Left kidney (tissue), 1 donor: ENCODE measurements at regions not wholly inside any gene's neighbourhood (a gene's known extent, or its start where the extent isn't known, plus 50 kb on each side); places are given as distances from the start of the nearest gene placed in this dataset.
"Not testable (repeated sequence)": the region's sequence is repeated elsewhere in the genome, so short reads cannot be mapped to it uniquely, and the experiment has no call there.

Source experiments
- DNase-seq: peaks from one replicate; pipeline ENCODE4 v3.0.0-alpha.2; 2013

DNA sequence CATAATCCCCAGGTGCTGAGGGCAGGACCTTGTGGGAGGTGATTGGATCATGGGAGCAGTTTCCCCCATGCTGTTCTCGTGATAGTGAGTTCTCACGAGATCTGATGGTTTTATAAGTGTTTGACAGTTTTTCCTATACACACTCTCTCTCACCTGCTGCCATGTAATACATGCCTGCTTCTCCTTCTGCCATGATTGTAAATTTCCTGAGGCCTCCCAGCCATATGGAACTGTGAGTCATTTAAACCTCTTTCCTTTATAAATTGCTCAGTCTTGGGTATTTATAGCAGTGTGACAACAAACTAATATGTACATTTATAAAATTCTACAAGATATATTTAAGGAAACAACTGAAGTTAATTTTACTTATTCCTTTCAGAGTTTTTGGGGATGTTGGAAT lies 170.8 kb upstream of the BET1 start:
- DNase-seq, result no peak

DNA sequence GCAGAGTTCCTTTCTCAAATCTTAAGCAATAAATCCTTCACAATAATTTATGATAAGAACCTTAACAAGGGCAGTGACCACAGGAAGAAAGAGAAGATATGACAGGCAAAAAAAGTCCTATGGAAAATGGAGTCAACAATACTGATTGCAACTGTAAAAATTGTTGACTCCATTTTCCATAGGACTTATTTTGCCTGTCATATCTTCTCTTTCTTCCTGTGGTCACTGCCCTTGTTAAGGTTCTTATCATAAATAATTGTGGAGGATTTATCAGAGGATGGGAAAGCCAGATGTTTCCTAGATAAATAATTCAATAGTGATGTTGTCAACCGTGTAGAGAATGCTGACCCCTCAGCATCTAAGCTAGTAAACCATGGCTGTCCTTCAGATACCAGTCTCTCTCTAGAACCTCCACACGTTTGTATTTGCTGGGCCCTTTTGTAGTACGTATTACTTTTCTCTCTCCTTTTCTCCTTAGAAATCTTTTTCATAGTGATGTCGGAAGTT lies 172.6 kb upstream of the BET1 start:
- DNase-seq, result no peak

DNA sequence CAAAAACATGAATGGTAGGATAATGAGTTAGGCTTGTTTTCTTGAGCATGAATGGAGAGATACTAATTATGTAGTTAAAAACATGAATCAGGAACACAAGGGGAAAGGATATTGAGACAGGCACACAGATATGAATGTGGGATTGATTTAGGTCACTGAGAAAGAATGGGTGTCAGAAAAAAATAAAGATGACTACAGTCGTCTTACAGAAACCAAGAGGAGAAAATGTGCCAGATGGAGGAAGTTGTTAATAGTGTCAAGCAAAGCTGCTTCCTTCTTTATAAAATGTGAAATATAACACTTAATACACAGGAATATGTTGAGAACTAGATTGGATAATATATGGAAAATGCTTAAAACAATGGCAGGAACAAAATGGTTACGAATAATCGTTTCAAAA lies 173.3 kb upstream of the BET1 start:
- no peak for DNase-seq

DNA sequence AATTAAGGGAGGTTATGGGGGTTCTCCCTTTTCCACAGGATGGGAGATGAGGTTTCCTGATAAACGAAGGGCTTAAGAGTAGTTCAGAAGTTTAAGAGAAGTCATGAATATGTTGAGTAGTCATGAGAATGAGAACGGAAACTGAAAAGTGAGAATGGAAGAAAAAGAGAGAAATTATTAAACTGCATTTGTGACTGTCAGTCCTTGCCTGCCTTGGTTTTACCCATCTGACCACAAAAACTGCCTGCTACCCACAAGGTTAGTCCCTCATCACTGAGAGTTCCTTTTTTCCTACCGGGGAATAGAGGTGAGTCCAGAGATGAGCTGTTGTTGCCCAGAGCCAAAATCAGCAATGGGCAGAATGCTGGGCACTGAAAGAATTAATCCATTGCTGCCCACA lies 174.1 kb upstream of the BET1 start:
- DNase-seq, result no peak

DNA sequence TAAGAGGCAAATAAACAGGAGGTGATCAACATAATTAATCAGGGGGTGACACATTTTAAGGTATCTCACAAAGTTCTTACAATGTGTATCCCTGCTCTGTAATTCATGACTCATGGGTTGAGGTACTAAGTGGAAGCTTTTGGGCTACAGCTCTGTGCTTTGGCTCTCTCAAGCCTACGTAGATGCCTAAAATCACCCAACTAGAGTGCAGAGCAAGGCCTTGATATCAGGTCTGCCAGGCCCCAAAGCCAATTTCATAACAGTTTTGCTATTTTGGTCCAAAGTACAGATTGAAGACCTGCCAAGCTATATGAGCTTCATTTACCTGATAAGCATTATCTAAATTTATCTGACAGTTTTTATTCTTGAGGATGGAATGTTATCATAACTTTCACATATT lies 175.3 kb upstream of the BET1 start:
- no peak for DNase-seq

DNA sequence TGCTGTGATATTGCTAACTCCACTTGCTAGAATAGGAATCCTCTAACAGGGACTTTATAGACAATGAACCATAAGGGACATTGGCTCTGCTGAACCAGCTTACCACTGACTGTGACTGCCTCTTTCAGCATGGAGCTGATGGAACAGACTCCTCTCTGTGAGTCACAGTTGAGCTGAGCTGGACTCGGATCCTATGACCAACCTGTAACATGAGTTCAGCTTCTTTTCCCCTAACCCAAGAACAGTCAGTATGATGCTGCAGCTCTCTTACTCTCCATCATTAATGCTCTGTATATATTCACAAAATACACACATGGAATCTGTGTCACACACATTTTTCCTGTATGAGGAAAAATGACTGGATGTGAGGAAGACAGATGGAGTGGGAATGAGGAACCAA lies 177.9 kb upstream of the BET1 start:
- no peak for DNase-seq

DNA sequence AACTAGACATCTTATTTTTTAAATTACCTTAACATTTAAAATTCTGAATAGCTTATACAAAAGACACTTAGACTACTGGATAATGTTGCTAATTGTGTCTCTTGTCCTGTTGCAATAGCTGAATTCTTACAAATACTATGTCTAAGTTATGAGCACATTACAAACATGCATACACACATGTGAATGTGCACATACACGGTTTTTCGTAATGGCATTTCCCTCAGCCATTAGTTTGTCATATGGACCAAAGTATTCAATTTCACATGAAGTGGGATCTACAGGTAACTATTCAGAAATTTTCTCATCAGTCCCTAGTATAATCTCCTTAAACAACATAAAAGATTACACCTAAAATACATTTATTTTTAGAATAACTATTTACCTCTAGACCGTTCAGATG lies 178.6 kb upstream of the BET1 start:
- DNase-seq, result no peak

DNA sequence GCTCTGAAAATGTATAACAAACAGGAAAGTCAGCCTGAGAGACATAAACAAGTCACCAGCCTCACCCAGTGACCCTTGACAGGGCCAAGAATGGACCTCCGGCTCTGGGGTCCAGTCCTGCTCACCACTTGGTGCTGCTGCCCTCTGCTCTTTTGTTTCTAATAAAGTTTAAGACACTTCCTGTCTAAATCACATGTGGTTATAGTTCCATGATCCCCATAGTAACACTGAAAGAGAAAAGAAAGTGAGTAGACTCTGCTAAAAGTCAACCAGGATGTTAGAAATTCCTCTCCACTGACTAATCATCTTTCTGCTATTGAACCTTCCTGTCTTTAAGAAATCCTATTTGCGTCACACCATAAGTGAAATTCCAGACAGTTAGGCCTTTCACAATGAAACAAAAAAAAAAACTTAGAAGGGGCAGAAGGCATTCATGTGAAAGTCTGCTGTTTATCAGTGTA lies 179.2 kb upstream of the BET1 start:
- peak; percentile 33 for DNase-seq

DNA sequence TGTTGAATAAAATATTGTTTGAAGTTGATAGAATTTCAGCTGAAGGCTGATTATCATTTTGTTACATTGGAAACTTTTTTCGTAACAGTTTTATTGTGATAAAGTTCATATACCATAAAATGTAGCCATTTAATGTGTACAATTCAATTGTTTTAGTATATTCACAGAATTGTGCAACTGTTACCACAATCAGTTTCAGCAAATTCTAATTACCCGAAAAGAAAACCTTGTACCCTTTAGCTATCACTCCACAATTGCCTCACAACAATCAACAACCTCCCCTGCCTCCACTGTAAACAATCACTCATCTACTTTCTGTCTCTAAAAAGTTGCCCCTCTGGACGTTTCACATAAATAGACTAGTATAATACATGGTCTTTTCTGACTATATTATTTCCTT lies 179.7 kb upstream of the BET1 start:
- DNase-seq, result no peak

DNA sequence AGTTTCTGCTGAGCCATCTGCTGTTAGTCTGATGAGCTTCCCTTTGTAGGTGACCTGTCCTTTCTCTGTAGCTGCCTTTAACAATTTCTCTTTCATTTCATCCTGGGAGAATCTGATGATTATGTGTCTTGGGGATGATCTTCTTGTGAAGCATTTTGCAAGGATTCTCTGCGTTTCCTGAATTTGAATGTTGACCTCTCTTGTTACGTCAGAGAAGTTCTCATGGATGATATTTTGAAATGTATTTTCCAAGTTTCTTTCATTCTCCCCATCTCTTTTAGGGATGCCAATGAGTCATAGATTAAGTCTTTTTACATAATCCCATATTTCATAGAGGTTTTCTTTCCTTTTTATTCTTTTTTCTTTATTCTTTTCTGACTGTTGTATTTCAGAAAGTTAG lies 184.2 kb upstream of the BET1 start:
- no peak for DNase-seq

DNA sequence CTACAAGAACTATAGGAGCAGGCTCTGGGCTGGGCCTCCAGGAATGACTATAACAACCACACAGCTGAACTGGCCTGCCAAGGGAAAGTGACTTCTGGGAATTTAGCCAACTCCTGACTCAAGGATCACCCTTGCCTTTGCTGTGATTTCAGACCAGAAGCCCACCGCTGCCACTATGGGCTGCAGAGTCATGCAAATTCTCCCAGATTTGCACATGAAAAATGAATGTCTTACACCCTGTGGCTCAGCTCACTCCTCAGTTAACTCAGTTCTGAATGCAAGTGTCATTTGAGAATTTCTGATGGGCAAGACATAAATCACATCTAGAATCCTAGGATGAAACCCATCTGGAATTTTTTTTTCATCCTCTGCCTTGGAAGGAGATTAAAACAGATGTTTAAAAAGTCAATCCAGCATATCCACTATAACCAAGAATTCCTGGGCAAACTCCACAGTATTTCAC lies 186.5 kb upstream of the BET1 start:
- DNase-seq, result no peak

DNA sequence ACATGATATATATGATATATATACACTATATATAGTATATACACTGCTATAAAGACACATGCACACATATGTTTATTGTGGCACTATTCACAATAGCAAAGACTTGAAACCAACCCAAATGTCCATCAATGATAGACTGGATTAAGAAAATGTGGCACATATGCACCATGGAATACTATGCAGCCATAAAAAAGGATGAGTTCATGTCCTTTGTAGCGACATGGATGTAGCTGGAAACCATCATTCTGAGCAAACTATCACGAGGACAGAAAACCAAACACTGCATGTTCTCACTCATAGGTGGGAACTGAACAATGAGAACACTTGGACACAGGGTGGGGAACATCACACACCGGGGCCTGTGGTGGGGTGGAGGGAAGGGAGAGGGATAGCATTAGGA lies 190.3 kb upstream of the BET1 start:
- DNase-seq, result not testable (repeated sequence)

DNA sequence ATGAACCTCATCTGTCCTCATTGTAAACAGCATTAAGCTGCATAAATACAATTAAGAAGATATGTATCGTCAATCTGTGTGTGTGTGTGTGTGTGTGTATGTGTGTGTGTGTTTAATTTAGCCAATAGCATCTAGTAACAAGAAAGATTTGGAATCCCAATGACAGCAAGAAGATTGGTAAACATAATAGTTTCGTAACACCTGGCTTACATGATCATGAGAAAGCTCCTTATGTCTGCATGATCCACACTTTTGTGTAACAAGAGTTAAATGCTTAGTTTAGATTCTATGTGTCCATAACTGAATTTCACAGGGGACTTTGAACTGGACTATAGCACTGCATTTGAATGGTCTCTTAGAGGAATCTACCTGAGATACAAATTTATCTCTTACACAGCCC lies 191.0 kb upstream of the BET1 start:
- no peak for DNase-seq

DNA sequence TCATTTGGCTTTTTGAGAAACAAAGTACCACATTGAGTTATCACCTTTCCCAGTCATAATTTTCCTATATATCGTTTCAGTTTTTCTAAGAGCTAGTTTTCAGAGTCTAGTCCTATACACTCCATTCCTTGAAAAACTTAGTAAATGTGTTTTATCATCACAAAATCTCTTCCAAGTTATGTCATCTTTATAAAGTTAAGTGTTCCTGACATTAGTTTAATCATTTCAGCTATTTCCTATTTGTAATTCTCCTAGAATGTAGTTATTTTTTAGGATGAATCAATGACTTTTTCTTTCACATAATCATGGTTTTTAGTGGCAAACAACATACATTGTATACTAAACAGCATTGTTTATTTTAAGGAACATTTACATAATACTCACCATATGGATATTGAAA lies 191.7 kb upstream of the BET1 start:
- no peak for DNase-seq

DNA sequence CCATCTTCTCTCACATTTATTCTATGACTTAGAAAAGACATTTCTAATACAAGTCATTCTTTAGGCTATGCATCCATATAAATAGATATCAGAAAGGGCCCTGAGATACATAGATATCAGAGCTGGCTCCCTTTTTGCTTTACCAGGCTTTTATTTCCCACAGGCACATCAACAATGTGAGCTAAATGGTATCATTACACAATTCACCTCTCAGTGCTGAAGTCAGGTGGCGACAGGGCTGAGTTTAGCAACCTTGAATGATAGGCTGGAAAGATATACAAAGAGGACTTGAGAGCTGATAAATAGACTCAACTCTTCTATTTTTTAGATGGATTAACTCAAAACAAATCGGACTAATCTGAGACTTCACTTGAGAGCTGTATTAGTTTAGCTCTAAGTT lies 189.2 kb upstream of the COL1A2 start:
- DNase-seq, result no peak

DNA sequence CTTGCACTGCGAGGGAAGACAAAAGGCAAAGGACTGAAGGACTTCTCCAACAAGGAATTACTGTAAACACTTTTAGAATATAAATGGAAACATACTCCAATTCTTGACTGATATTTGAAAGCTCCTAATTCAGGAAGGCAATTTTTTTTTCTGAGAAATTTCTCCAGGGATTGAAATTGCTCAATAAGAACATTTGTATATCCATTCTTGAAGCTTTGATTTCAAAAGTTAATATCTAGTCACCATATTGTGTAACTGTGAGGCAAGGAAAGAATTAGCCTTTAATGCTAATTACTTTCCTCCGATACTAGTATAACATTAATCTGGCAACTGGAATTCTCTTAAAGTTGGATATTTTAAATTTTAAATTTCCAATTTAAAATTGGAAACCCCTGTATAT lies 188.4 kb upstream of the COL1A2 start:
- no peak for DNase-seq

DNA sequence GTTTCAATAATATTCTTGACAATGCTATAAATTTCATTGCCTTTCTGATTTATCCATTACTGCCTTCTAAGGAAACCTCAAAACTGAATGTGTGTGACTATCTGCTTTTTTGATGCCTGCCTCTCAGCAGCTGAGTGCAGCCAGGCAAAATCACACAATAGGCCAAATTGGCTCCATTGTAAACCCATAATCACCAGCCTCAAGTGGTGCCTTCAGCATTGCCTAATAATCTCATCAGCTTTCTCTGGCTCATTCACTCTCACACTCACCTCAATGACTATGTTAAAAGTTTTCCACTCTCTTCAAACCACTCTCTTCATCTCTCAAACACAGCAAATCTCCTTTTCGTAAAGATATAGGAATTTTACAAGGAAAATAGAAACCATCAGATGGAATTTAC lies 182.5 kb upstream of the COL1A2 start:
- DNase-seq, result no peak

DNA sequence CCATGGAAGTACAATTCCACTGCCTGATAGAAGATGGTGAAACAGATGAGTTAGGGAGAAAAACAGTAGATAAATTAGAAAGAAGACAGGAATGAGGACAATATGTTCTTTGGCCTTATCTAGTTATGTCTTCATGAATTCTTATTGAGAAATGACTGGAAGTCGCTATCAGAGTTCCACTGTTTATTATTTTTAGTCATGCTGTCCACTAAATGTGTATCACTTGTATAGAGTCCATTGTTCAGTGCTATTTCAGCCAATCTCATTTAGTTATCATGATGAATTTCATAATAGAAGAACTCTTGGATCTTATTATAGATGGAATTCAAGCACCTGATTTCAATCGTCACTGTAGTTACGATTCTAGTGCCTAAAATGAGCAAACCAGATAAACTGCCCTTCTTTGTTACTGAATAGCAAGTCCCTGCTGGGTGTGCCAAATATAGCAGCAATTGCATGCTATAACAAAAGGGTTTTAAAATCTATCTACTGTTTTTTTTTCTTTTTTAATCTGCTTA lies 177.7 kb upstream of the COL1A2 start:
- DNase-seq, result no peak

DNA sequence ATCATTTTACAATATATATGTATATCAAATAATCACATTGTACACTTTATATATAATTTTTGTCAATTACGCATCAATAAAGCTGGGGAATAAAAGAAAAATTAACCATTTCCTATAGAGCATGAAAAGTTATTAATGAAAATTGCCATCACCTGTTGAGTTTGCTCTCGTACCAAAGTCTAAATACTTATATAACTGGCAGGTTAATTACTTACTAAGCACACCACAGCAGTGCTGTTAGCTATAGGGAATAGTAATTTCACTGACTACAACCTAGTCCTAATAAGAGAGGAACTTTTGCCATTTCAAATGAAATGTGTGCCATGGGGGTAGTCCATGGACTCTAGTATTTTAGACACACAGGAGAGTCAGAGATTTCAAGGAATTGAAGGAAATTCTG lies 176.9 kb upstream of the COL1A2 start:
- DNase-seq, result no peak

DNA sequence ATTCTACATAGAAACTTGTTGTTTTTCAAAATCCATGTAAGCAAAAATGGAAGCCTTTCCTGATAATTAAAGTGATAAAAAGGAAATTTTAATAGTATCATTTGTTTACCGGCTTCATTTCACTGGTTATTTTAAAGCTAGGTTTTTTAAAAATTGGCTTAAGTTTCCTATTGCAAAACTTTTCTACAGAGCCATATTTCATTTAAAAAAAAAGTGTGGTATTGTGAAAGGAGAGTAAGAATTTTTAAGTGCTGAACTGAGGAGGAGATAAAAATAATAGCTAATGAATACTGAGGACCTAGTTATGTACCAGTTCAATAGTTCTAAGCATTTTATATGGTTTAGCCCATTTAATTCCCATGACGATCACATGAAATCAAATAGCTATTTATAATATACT lies 172.2 kb upstream of the COL1A2 start:
- DNase-seq, result no peak

DNA sequence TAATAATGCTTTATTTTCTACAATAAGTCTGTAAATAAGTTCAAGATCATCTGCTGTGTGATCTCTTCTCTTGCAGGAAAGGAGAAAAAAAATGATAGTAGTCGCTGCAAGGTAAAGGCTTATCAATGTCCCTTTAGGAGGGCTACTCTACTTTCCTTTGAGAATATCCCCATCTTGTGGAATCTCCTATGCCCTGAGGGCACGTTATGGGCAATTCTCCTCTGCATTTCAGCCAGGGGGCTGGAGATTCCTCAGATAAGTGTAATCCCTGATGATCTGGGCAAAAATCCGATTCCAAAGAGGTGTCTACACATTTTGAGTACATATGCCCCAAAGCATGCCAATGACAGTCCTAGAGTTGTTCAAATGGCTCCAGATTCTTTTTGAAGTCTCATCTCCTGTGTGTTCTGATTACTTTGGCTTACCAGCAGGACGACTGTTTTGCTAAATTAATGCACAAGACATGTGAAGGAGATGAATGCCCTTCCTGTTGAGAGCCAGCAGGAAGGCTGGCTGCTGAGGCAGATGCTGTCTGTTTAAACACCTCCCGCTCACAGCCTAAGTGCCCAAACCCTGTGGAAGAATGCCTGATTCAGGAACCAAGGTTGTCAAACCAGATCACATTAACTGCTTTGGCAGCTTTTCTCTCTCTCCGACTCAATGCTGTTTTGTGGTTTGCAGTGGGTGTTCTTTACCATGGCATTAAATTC lies 171.2 kb upstream of the COL1A2 start:
- no peak for DNase-seq

DNA sequence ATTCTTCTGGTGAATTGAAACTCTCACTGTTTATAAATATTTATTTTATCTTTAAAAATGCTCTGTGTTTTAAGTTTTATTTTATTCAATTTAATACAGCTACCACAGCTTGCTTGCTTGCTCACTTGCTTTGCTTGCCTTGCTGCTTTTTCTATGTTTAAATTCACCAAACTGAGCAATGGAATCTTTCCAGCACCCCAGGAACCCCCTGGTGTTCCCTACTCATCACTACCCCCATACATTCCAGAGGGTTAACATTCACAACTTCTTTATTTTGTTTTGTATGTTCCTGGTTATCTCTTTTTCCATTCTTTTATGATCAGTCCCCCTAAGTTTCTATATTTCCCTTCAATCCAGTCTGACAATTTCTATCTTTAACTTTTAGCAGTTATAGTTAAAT lies 166.5 kb upstream of the COL1A2 start:
- no peak for DNase-seq

DNA sequence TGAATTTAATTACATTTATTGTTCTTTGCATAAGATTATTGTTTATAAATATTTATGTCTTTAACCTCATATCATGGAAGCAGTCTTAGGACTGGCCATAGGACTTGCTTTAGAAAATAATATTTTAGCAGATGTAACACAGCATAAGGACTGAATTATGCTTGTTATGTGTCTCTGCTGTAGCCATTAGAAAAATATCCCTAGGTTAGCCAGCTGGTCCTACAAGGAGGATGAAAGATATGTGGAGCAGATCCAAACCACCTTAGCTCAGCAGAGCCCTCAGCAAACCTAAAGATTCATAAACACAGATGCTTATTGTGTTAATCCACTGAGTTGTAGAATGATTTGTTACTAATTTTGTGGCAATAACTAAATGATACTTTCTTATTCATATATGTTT lies 166.0 kb upstream of the COL1A2 start:
- DNase-seq, result no peak

DNA sequence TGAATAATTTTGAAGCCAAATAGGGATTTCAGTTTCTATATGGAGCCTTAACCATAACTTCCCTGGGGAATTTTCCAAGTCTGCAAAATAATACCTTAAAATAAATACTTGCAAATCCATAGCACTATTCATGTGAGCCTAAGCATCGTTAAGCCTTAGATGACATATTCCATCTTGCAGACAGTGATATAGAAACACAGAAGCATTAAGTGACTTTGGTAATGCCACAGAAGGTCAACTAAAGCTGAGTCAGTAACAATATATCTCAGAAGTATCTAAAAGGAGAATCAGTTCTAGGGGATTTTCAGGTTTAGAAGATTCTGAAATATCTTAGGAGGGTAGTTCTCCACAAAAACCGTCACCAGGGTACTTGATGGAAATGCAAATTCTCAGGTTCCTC lies 163.4 kb upstream of the COL1A2 start:
- no peak for DNase-seq
